GM18873 (cell line): ENCODE measurements at regions not wholly inside any gene's neighbourhood (a gene's known extent, or its start where the extent isn't known, plus 50 kb on each side); places are given as distances from the start of the nearest gene placed in this dataset.
"Not testable (repeated sequence)": the region's sequence is repeated elsewhere in the genome, so short reads cannot be mapped to it uniquely, and the experiment has no call there.

Source experiments
- ATAC-seq: cut with Tn5 transposase; IDR thresholded peaks from one replicate; pipeline ENCODE4 v1.9.1; 2021; ENCODE audit warnings: mild to moderate bottlenecking, moderate library complexity, moderate number of reproducible peaks; ENCODE audit not compliant: unreplicated experiment, low FRiP score

DNA sequence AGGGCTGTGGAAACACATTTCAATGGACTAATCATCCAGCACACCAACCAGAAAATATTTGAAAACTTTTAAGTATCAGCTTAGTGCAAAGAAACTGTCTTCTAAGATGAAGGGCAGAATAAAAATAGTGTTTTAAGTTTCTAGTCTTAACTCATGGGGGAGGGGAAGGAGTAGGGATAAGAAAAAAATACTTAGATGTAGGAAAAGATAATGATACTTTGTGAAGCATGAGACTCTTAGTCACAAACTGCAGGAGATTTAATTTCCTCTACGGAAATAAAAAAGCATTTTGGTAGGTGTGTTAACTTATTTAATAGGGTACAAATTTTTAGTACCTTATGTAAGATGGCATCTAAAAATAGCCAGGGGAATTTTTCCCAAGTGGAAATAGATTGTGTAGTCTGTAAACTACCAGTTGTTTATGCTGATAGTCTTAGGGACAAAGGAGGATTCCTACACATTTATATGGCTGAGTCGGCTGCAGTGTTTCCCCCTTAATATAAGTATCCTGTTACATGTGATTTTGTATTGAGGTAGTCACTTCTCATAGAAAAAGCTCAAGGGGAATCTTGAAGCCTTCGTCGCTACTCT, 78.2 kb upstream of the GBE1 start:
- ATAC-seq = no peak

DNA sequence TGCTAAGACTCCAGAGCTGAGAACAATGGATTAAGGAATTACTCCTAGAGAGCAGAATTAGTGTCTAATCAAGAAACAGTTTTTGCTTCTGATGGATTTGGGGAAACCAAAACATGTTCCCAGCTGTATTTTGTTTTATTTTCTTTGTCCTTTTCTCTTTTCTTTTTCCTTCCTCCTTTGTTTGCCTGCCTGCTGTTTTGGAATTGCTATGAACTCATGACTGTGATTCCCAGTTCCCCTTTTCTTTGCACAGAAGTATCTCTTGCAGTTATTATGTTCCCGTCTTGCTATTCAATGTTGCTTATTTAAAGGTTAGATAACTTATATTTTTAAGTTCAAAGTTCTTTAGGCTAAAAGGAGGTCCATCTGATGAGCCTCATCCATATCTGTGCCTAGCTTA, 77.0 kb upstream of the GBE1 start:
- no peak for ATAC-seq

DNA sequence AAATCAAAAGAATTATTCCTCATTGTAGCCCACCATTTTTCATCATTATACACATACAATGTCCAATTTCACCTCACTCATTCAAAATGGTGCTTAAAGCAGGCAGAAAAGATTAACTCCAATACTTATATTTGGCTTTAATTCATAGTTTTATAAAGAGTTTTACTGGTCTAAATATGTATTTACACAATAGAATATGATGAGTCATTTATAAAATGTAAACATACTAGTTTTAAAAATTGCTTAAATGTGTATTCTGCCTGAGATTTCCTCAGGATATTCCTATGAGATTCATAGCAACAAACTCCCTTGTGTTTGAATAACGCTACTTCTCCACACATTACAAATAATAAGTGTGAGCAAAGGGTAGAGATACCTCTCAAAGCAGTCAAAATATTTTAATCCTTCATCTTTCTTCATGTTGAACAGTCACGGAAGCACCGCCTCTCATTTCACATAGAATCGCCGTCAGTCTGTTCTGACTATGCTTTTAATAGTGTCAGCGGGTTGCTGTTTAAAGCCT, 75.7 kb upstream of the GBE1 start:
- no peak for ATAC-seq

DNA sequence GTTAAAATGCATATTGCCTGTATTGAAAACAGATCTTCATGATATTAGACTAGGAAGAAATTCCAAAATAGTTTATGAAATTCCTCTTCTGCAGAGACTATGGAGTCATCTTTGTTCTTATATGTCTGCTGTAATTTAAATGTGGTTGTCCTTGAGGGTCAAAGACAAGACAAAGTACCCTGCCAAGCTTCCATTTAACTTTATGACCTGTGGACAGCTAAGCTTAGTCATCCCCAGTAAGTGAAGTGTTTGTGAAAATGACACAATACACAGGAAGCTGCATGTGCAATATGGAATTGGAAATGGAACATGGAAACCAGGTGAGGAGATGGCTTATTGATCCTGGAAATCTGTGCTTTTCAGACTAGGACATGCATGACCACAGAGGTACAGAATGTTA, 68.5 kb upstream of the GBE1 start:
- ATAC-seq = no peak

DNA sequence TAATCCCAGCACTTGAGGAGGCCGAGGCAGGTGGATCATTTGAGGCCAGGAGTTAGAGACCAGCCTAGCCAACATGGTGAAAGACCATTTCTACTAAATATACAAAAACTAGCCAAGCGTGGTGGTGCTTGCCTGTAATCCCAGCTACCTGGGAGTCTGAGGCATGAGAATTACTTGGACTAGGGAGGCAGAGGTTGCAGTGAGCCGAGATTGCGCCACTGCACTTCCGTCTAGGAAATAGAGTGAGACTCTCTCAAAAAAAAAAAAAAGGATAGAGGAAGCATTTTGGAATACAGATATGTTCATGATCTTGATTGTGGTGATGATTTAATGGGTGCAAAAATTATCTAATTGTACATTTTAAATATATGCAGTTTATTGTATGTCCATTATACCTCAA, 67.8 kb upstream of the GBE1 start:
- ATAC-seq = not testable (repeated sequence)

DNA sequence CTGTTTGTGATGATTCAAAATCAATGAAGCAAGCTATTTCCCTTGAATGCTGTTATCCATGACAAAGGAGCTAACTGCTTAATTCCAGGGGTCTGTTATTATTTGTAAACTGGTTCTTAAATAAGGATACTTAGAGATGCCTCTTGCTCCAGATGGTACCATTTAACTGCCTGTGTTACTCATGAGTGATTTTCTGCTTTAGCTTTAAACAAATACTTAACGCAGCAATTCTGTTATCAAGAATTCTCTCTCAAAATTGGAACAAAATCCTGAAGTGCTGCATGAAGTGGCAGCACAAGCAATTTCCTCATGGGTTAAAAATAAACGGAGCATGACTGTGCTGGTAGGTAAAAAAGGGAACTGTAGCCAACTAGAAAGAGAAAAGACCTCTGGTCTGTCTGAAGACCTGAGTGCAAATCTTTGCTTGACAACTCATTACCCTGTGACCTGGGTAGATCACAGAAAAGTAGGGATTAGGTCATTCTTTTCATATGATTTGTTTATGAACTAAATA, 62.5 kb upstream of the GBE1 start:
- ATAC-seq = peak; percentile 90

DNA sequence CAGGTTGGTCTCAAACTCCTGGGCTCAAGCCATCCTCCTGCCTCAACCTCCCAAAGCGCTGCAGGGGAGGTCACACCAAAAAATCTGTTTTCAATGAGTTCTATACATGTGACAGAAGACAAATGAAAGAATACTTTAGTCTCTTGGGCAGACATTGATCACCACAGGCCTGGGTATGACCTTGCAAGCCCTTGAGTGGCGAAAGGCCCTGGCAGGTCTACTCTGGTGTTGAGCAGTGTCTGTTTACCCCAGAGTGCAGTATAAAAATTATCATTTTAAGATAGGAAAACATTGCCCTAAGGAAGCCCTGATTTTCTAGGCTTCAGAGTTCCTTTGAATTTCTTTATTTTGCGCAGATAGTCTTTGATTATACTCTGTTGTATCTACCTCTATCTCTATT, 61.6 kb upstream of the GBE1 start:
- ATAC-seq = no peak

DNA sequence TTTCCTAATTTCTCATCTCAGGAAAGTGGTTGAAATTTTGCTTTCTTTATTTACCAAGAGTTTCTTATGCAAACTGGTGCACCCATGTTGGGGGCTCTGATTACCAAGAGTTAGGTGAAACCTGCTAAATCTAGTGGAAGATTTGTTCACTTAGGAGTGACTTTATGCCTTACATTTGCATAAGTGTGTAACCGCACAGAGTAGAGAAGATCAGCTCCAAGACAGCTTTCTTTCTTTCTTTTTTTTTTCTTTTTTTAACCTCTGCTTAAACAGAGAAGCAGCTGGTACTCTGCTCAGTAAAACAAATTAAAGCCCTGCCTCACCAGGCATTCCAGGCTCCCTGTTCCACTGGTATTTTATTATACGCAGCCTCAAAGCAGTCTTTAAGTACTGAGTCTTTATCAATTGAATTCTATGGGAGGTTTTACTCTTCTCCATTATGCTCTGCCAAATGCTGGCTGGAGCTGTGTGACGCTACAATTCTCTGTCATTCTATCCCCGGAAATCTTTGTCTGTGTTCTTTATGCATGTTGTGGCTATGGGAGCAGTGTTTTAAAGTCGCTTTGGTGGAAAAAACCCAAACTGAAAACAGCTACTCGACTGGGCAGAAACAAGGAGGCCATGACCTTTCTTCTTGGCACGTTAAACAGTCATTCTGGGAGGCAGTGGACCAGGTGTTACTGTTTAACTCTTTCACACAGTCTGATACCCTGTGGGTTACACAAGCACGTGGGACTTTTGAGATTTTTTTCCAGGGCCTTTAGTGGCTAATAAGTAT, 55.2 kb upstream of the GBE1 start:
- ATAC-seq = peak; percentile 99

DNA sequence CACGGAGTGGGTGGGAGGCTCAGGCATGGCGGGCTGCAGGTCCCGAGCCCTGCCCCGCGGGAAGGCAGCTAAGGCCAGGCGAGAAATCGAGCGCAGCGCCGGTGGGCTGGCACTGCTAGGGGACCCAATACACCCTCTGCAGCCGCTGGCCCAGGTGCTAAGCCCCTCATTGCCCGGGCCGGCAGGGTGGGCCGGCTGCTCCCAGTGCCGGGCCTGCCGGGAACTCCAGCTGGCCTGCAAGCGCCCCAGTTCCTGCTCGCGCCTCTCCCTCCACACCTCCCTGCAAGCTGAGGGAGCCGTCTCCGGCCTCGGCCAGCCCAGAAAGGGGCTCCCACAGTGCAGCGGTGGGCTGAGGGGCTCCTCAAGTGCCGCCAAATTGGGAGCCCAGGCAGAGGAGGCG, 50.7 kb upstream of the GBE1 start:
- ATAC-seq = not testable (repeated sequence)
